IMR-90 (cell line): ENCODE measurements at regions not wholly inside any gene's neighbourhood (a gene's known extent, or its start where the extent isn't known, plus 50 kb on each side); places are given as distances from the start of the nearest gene placed in this dataset.

Source experiments
- ATAC-seq: fragments of 200-7000 bp; cut with Tn5 transposase; 2 replicates; pipeline ENCODE4 v1.9.1; 2020; ENCODE audit warnings: low read depth, mild to moderate bottlenecking, moderate library complexity
- BruUV-seq: library from RNA; stranded (reverse); fragments of 400-500 nt; replicated peaks from 2 replicates; lab custom pipeline; 2021; lab: Mats Ljungman, UMichigan
- CTCF ChIA-PET: fragments of 300-600 bp; formaldehyde crosslinking; extraction: SDS; loops from one replicate; lab custom pipeline; 2021; ENCODE audit warnings: antibody characterized with exemption; lab: Yijun Ruan, JAX
- POLR2A ChIA-PET: fragments of 300-600 bp; sonication (Branson Sonifier 250); formaldehyde crosslinking; loops from one replicate; lab custom pipeline; 2022; ENCODE audit warnings: antibody characterized with exemption; ENCODE audit not compliant: unreplicated experiment; lab: Charles Lee
- DNase-seq: peaks from one replicate; pipeline ENCODE4 v3.0.0; 2013
- H2AFZ ChIP-seq: replicated peaks from 2 replicates; pipeline ENCODE3; 2013; ENCODE audit warnings: low read length, mild to moderate bottlenecking; ENCODE audit not compliant: poor library complexity
- H2AK5ac ChIP-seq: 2 replicates; pipeline ENCODE4 v1.6.1; 2013; ENCODE audit warnings: low read depth, low read length, inconsistent platforms
- H2AK9ac ChIP-seq: replicated peaks from 2 replicates; pipeline ENCODE3; 2013; ENCODE audit warnings: mild to moderate bottlenecking, low read depth, low read length, moderate library complexity; ENCODE audit not compliant: poor library complexity
- H2BK120ac ChIP-seq: 2 replicates; pipeline ENCODE4 v1.6.1; 2013; ENCODE audit warnings: low read depth, low read length, inconsistent platforms
- H2BK15ac ChIP-seq: 3 replicates; pipeline ENCODE4 v1.6.1; 2013; ENCODE audit warnings: low read depth, low read length, inconsistent platforms
- H2BK20ac ChIP-seq: 2 replicates; pipeline ENCODE4 v1.6.1; 2013; ENCODE audit warnings: low read depth, mild to moderate bottlenecking, inconsistent platforms, low read length, moderate library complexity
- H2BK5ac ChIP-seq: 2 replicates; pipeline ENCODE4 v1.6.1; 2013; ENCODE audit warnings: mild to moderate bottlenecking, low read depth, low read length, inconsistent platforms; ENCODE audit not compliant: poor library complexity, severe bottlenecking
- H3K14ac ChIP-seq: replicated peaks from 2 replicates; pipeline ENCODE4 v1.6.1; 2013; ENCODE audit warnings: low read depth, low read length, inconsistent platforms
- H3K18ac ChIP-seq: 2 replicates; pipeline ENCODE4 v1.6.1; 2013; ENCODE audit warnings: low read depth, low read length, control low read depth
- H3K23ac ChIP-seq: 2 replicates; pipeline ENCODE4 v1.6.1; 2013; ENCODE audit warnings: low read depth, low read length, inconsistent platforms
- H3K27ac ChIP-seq: 2 replicates; pipeline ENCODE4 v1.5.1; 2013; ENCODE audit warnings: mild to moderate bottlenecking, control low read depth, low read length; ENCODE audit not compliant: insufficient read depth
- H3K27me3 ChIP-seq: 2 replicates; pipeline ENCODE4 v1.6.1; 2013; ENCODE audit warnings: low read length; ENCODE audit not compliant: control insufficient read depth, insufficient read depth
- H3K36me3 ChIP-seq: 2 replicates; pipeline ENCODE4 v1.6.1; 2013; ENCODE audit warnings: low read length, mixed read lengths; ENCODE audit not compliant: control insufficient read depth, insufficient read depth
- H3K4ac ChIP-seq: 2 replicates; pipeline ENCODE4 v1.6.1; 2013; ENCODE audit warnings: low read depth, low read length, inconsistent platforms
- H3K4me1 ChIP-seq: 2 replicates; pipeline ENCODE4 v1.6.1; 2013; ENCODE audit warnings: low read length, mixed read lengths; ENCODE audit not compliant: control insufficient read depth, insufficient read depth
- H3K4me2 ChIP-seq: 2 replicates; pipeline ENCODE4 v1.6.1; 2013; ENCODE audit warnings: low read depth, mild to moderate bottlenecking, control low read depth, low read length, moderate library complexity
- H3K4me3 ChIP-seq: 2 replicates; pipeline ENCODE4 v1.5.1; 2013; ENCODE audit warnings: low read depth, mild to moderate bottlenecking, control low read depth, low read length, moderate library complexity; ENCODE audit not compliant: insufficient read depth
- H3K56ac ChIP-seq: 2 replicates; pipeline ENCODE4 v1.6.1; 2013; ENCODE audit warnings: low read length, inconsistent platforms; ENCODE audit not compliant: insufficient read depth; ENCODE audit errors: extremely low read depth
- H3K79me1 ChIP-seq, 2 experiments: 2 replicates each; pipeline ENCODE4 v1.6.1; 2013; ENCODE audit warnings: low read length in 2 of 2, inconsistent platforms in 1 of 2, low read depth in 1 of 2
- H3K9ac ChIP-seq: 2 replicates; pipeline ENCODE4 v1.6.1; 2013; ENCODE audit warnings: low read depth, low read length, control low read depth
- H3K9me1 ChIP-seq: 2 replicates; pipeline ENCODE4 v1.6.1; 2013; ENCODE audit warnings: low read length, inconsistent platforms; ENCODE audit not compliant: insufficient read depth
- H3K9me3 ChIP-seq: 2 replicates; pipeline ENCODE4 v1.6.1; 2013; ENCODE audit warnings: low read length; ENCODE audit not compliant: control insufficient read depth, insufficient read depth
- H4K20me1 ChIP-seq: 2 replicates; pipeline ENCODE4 v1.6.1; 2013; ENCODE audit warnings: low read length, inconsistent platforms; ENCODE audit not compliant: insufficient read depth
- H4K5ac ChIP-seq: 2 replicates; pipeline ENCODE4 v1.6.1; 2013; ENCODE audit warnings: mild to moderate bottlenecking, low read depth, low read length, control low read depth
- H4K8ac ChIP-seq, 2 experiments: 2 replicates each; pipeline ENCODE4 v1.6.1; 2013; ENCODE audit warnings: low read depth in 2 of 2, low read length in 2 of 2, control low read depth in 1 of 2, inconsistent platforms in 1 of 2
- H4K91ac ChIP-seq: 2 replicates; pipeline ENCODE4 v1.6.1; 2013; ENCODE audit warnings: low read depth, low read length, inconsistent platforms; ENCODE audit not compliant: insufficient read depth
- CEBPB ChIP-seq: IDR thresholded peaks from 2 replicates; pipeline ENCODE4 v1.6.1; 2012; ENCODE audit warnings: low read depth, low read length, improper control_type of control experiment
- CTCF ChIP-seq: conservative IDR thresholded peaks from 2 replicates; pipeline ENCODE4 v1.5.1; 2012; ENCODE audit warnings: mild to moderate bottlenecking, low read depth, low read length, improper control_type of control experiment
- ELK1 ChIP-seq: fragments of 150-350 bp; IDR thresholded peaks from 2 replicates; pipeline ENCODE4 v1.6.1; 2016; ENCODE audit warnings: low read depth, mild to moderate bottlenecking, low read length, moderate library complexity, borderline replicate concordance
- MAFK ChIP-seq: IDR thresholded peaks from 2 replicates; pipeline ENCODE4 v1.6.1; 2012; ENCODE audit warnings: low read depth, low read length, improper control_type of control experiment
- MAZ ChIP-seq: IDR thresholded peaks from 2 replicates; pipeline ENCODE4 v1.6.1; 2012; ENCODE audit warnings: low read depth, mild to moderate bottlenecking, low read length, improper control_type of control experiment, moderate library complexity, borderline replicate concordance
- MXI1 ChIP-seq: IDR thresholded peaks from 2 replicates; pipeline ENCODE4 v1.6.1; 2012; ENCODE audit warnings: low read depth, mild to moderate bottlenecking, low read length, moderate library complexity, borderline replicate concordance
- NFE2L2 ChIP-seq: fragments of 150-350 bp; IDR thresholded peaks from 2 replicates; pipeline ENCODE4 v1.6.1; 2016; ENCODE audit warnings: low read depth, mild to moderate bottlenecking, low read length
- RAD21 ChIP-seq: IDR thresholded peaks from 2 replicates; pipeline ENCODE4 v1.6.1; 2012; ENCODE audit warnings: low read length, improper control_type of control experiment
- RCOR1 ChIP-seq: IDR thresholded peaks from 2 replicates; pipeline ENCODE4 v1.6.1; 2012; ENCODE audit warnings: mild to moderate bottlenecking, low read length, improper control_type of control experiment; ENCODE audit not compliant: insufficient replicate concordance
- SMC3 ChIP-seq: fragments of 150-350 bp; IDR thresholded peaks from 2 replicates; pipeline ENCODE4 v1.6.1; 2016; ENCODE audit warnings: low read depth, mild to moderate bottlenecking, antibody characterized with exemption, low read length, moderate library complexity
- WGBS, 2 experiments: methylation state at CpG; one replicate each; pipeline versions ENCODE4 v1.1.5 to v1.1.7; 2013; ENCODE audit warnings: missing lambda C conversion rate in 2 of 2; ENCODE audit not compliant: insufficient read length in 1 of 2; ENCODE audit errors: extremely low coverage in 2 of 2; 5-methylcytosine and 5-hydroxymethylcytosine counted together
- dilution Hi-C: fragments of 300-500 bp; cut with HindIII; formaldehyde crosslinking; loops from one replicate; pipeline ENCODE4 v1.14.3; 2018; ENCODE audit warnings: low sequenced_read_pairs; ENCODE audit not compliant: unreplicated experiment
- in situ Hi-C: fragments of 300-500 bp; cut with MboI; formaldehyde crosslinking; loops from 3 replicates; pipeline ENCODE4 v1.14.3; 2019; ENCODE audit warnings: low sequenced_read_pairs, inconsistent platforms, mixed read lengths
- intact Hi-C: fragments of 100-400 bp; cut with micrococcal nuclease; formaldehyde crosslinking; loops from 2 replicates; pipeline ENCODE4 v1.10.0; 2022

- DNase-seq (no peak), ATAC-seq (no peak)
- dilution Hi-C loops, result no loop called here
- H2BK15ac ChIP-seq, result no peak overlapping the region
- in situ Hi-C loops, result no loop called here
- H3K23ac ChIP-seq, result no peak overlapping the region
- no peak overlapping the region for H3K4me2 ChIP-seq
- peaks cover 1% of the 10 kb centered on the region; the same call in 1 of the 2 replicates for H3K4me1 ChIP-seq
- H2AFZ ChIP-seq, result no peak overlapping the region
- H4K20me1 ChIP-seq, result no peaks in the 10 kb centered on the region
- 100% methylated on average over 2 of the region's 3 CpGs; no CpG with 5 or more reads in 1 of the 2 experiments for WGBS, 2 experiments
- H3K4me3 ChIP-seq, result no peak overlapping the region
- no peak overlapping the region for H3K56ac ChIP-seq
- no peak overlapping the region for H4K91ac ChIP-seq
- no peak overlapping the region for H2BK20ac ChIP-seq
- H2BK5ac ChIP-seq, result no peak overlapping the region
- intact Hi-C loops, result loop anchor here (10.0 kb wide), 1 partner anchor 183 kb away; no protein-coding TSS in a partner anchor
- no peak overlapping the region for H3K9ac ChIP-seq
- H3K18ac ChIP-seq, result no peak overlapping the region
- H2BK120ac ChIP-seq, result no peak overlapping the region
- TF ChIP-seq MAZ (no peak), MAFK (no peak), RAD21 (no peak), CTCF (no peak), ELK1 (no peak), SMC3 (no peak), MXI1 (no peak), CEBPB (no peak), RCOR1 (no peak), NFE2L2 (no peak)
- no peak overlapping the region for H4K5ac ChIP-seq
- no peaks in the 10 kb centered on the region; the same call in 1 of the 2 replicates for H3K27me3 ChIP-seq
- H2AK9ac ChIP-seq, result no peak overlapping the region
- H3K36me3 ChIP-seq, result no peaks in the 10 kb centered on the region
- no peaks in the 10 kb centered on the region for H3K9me3 ChIP-seq
- ChIA-PET POLR2A (interaction anchor here (0.6 kb wide), 2 partner anchors 234 to 239 kb away, joined by 3 to 8 read pairs; no protein-coding TSS in a partner anchor), CTCF (interaction anchor here (0.6 kb wide), 1 partner anchor 28 kb away, joined by 3 read pairs; no protein-coding TSS in a partner anchor)
- no peak overlapping the region for H3K4ac ChIP-seq
- BruUV-seq, result no TSS peak
- no peak overlapping the region for H4K8ac ChIP-seq
- no peak overlapping the region for H2AK5ac ChIP-seq
- H3K9me1 ChIP-seq, result no peaks in the 10 kb centered on the region
- H3K79me1 ChIP-seq, result no peaks in the 10 kb centered on the region
- no peak overlapping the region for H3K14ac ChIP-seq
- no peak overlapping the region for H3K27ac ChIP-seq
These were observed 295.9 kb upstream of the SOX4 start for GRCh38 chr6:21297665-21298064.
